ENCODE measurements at regions not wholly inside any gene's neighbourhood (a gene's known extent, or its start where the extent isn't known, plus 50 kb on each side); places are given as distances from the start of the nearest gene placed in this dataset.

GRCh38 chr15:31230630-31231485, 95.8 kb upstream of the KLF13 start:
- TF ChIP-seq CTCF (IDR thresholded peaks at IDR 0.05 in 4 of 5, conservative IDR thresholded peaks at IDR 0.05 in 1 of 5) (no peak), POLR2A (IDR thresholded peaks at IDR 0.05) (no peak)

Data from gastrocnemius medialis (tissue), 4 donors.